ENCODE measurements at regions not wholly inside any gene's neighbourhood (a gene's known extent, or its start where the extent isn't known, plus 50 kb on each side); places are given as distances from the start of the nearest gene placed in this dataset.

DNA sequence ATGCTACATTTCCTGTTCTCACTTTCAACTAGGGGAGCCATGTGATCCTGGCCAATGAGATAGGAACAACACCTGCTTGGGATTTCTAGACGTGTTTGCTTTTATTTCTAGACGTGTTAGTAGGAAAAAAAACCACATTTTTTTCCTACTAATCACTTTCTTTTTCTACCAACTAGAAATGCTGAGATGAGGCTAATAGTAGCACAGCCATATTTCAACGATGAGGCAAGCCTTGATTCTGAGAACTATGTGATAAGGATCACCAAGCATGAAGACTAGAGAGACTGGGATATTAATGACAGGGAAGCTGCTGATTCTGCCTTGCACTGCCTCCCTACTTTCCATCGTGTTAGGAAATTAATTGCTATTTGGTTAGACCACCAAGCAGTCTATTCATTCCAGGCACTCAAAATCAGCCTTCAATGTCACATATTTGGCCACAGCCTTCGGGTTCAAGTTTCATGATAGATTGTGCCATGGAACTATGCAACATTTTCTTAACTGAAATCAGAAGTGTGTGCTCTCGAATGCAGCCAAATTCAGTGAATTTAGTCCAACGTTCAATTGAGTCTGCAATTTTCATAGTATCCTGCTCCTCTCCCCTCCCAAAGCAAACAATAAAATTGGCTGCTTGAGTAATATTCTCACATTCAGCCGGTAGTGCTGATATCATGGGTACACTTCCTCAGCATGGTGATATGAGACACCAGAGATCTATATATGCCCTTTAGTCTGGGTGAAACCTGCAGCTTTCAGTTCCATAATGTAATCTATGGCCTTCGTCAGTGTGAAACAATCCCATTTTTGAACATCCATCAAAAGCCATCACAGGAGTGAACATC, 98.1 kb downstream of the GPR37 start:
- TF ChIP-seq GATA3 (IDR thresholded peaks at IDR 0.05; ENCODE audit: low read depth, low read length): no peak
- no peak for TF ChIP-seq GATA2 (IDR thresholded peaks at IDR 0.05; ENCODE audit: low read depth, low read length)

Measured in SH-SY5Y (cell line).